WTC11 (cell line): ENCODE measurements at regions not wholly inside any gene's neighbourhood (a gene's known extent, or its start where the extent isn't known, plus 50 kb on each side); places are given as distances from the start of the nearest gene placed in this dataset.

Source experiments
- ATAC-seq: fragments of 200-7000 bp; cut with Tn5 transposase; 2 replicates; pipeline ENCODE4 v1.10.0; 2021; ENCODE audit warnings: mild to moderate bottlenecking, moderate library complexity
- CTCF ChIA-PET: fragments of 300-600 bp; sonication (Branson Sonifier 250); formaldehyde crosslinking; loops from one replicate; lab custom pipeline; 2021; ENCODE audit warnings: antibody characterized with exemption; lab: Charles Lee
- POLR2A ChIA-PET: fragments of 350-600 bp; sonication (Branson Sonifier 250); formaldehyde crosslinking; loops from one replicate; lab custom pipeline; 2021; ENCODE audit warnings: antibody characterized with exemption; lab: Charles Lee
- DNase-seq: peaks from one replicate; pipeline ENCODE4 v3.0.0; 2021; ENCODE audit warnings: low spot score
- H3K27ac Mint-ChIP-seq: 2 replicates; pipeline ENCODE4 v1.8.0; 2021; ENCODE audit warnings: mixed read lengths
- H3K27me3 Mint-ChIP-seq: 2 replicates; pipeline ENCODE4 v1.8.0; 2021; ENCODE audit warnings: low read depth, mild to moderate bottlenecking, moderate library complexity, mixed read lengths
- H3K36me3 Mint-ChIP-seq: 2 replicates; pipeline ENCODE4 v1.8.0; 2021; ENCODE audit warnings: mixed read lengths
- H3K4me1 Mint-ChIP-seq: 2 replicates; pipeline ENCODE4 v1.8.0; 2022; ENCODE audit warnings: mixed read lengths
- H3K4me3 Mint-ChIP-seq: 2 replicates; pipeline ENCODE4 v1.8.0; 2021; ENCODE audit warnings: mild to moderate bottlenecking, moderate library complexity, mixed read lengths
- H3K9me3 Mint-ChIP-seq: 2 replicates; pipeline ENCODE4 v1.8.0; 2021; ENCODE audit warnings: mixed read lengths
- AR ChIP-seq: fragments of 250-450 bp; sonication (Bioruptor Pico); IDR thresholded peaks from 2 replicates; pipeline ENCODE4 v1.9.0; 2021; ENCODE audit warnings: mild to moderate bottlenecking
- ARID4B ChIP-seq: sonication (generic); formaldehyde crosslinking; IDR thresholded peaks from 2 replicates; pipeline ENCODE4 v1.8.0; 2023; ENCODE audit warnings: missing genetic modification reagents, mild to moderate bottlenecking, borderline replicate concordance
- ATF2 ChIP-seq: sonication (generic); formaldehyde crosslinking; IDR thresholded peaks from 2 replicates; pipeline ENCODE4 v1.8.1; 2022; ENCODE audit warnings: low read depth, missing genetic modification reagents, borderline replicate concordance
- CBFB ChIP-seq: sonication (generic); formaldehyde crosslinking; IDR thresholded peaks from 2 replicates; pipeline ENCODE4 v1.8.1; 2022; ENCODE audit warnings: mild to moderate bottlenecking, low read depth, missing genetic modification reagents
- CREB1 ChIP-seq: sonication (generic); formaldehyde crosslinking; IDR thresholded peaks from 2 replicates; pipeline ENCODE4 v1.8.0; 2023; ENCODE audit warnings: mild to moderate bottlenecking, missing genetic modification reagents
- CREM ChIP-seq: sonication (generic); formaldehyde crosslinking; IDR thresholded peaks from 2 replicates; pipeline ENCODE4 v1.8.1; 2022; ENCODE audit warnings: mild to moderate bottlenecking, missing genetic modification reagents, moderate library complexity
- CTCF ChIP-seq: fragments of 200-600 bp; IDR thresholded peaks from 2 replicates; pipeline ENCODE4 v1.8.0; 2022; ENCODE audit warnings: antibody characterized with exemption
- E2F5 ChIP-seq: sonication (generic); formaldehyde crosslinking; IDR thresholded peaks from 2 replicates; pipeline ENCODE4 v1.8.1; 2022; ENCODE audit warnings: mild to moderate bottlenecking, moderate library complexity, missing genetic modification reagents
- ELF4 ChIP-seq: sonication (generic); formaldehyde crosslinking; IDR thresholded peaks from 2 replicates; pipeline ENCODE4 v1.8.1; 2022; ENCODE audit warnings: low read depth, mild to moderate bottlenecking, moderate library complexity, missing genetic modification reagents
- FOXK1 ChIP-seq: sonication (generic); formaldehyde crosslinking; IDR thresholded peaks from 2 replicates; pipeline ENCODE4 v1.8.0; 2022; ENCODE audit warnings: mild to moderate bottlenecking, moderate library complexity, missing genetic modification reagents
- GRHL2 ChIP-seq: fragments of 250-450 bp; sonication (Bioruptor Pico); IDR thresholded peaks from 2 replicates; pipeline ENCODE4 v1.8.0; 2022; ENCODE audit warnings: mild to moderate bottlenecking, moderate library complexity; ENCODE audit not compliant: insufficient replicate concordance, severe bottlenecking
- NFATC4 ChIP-seq: fragments of 250-450 bp; sonication (Bioruptor Pico); IDR thresholded peaks from 2 replicates; pipeline ENCODE4 v1.9.0; 2021; ENCODE audit warnings: mild to moderate bottlenecking
- OVOL2 ChIP-seq: fragments of 250-450 bp; sonication (Bioruptor Pico); IDR thresholded peaks from 2 replicates; pipeline ENCODE4 v1.9.0; 2021; ENCODE audit warnings: mild to moderate bottlenecking, borderline replicate concordance
- SP1 ChIP-seq: sonication (generic); formaldehyde crosslinking; conservative IDR thresholded peaks from 2 replicates; pipeline ENCODE4 v1.8.1; 2022; ENCODE audit warnings: missing genetic modification reagents
- TEAD1 ChIP-seq: sonication (generic); formaldehyde crosslinking; IDR thresholded peaks from 2 replicates; pipeline ENCODE4 v1.8.0; 2022; ENCODE audit warnings: mild to moderate bottlenecking, missing genetic modification reagents
- USF1 ChIP-seq: sonication (generic); formaldehyde crosslinking; IDR thresholded peaks from 2 replicates; pipeline ENCODE4 v1.8.0; 2022; ENCODE audit warnings: mild to moderate bottlenecking, missing genetic modification reagents
- USF2 ChIP-seq: sonication (generic); formaldehyde crosslinking; IDR thresholded peaks from 2 replicates; pipeline ENCODE4 v1.8.1; 2023; ENCODE audit warnings: mild to moderate bottlenecking, missing genetic modification reagents, moderate library complexity
- ZBTB43 ChIP-seq: sonication (generic); formaldehyde crosslinking; IDR thresholded peaks from 2 replicates; pipeline ENCODE4 v1.8.1; 2023; ENCODE audit warnings: mild to moderate bottlenecking, missing genetic modification reagents

GRCh38 chr12:91616416-91616815 is 433.8 kb upstream of the DCN start:
- ChIA-PET POLR2A (no interaction called here), CTCF (interaction anchor here (1.3 kb wide), 1 partner anchor 235 kb away, joined by 3 read pairs; no protein-coding TSS in a partner anchor)
- no peaks in the 10 kb centered on the region for H3K36me3 Mint-ChIP-seq
- peaks cover 14% of the 10 kb centered on the region for H3K4me1 Mint-ChIP-seq
- TF ChIP-seq CTCF: no peak
- TF ChIP-seq CBFB (CRISPR knock-in tag): no peak
- no peak for TF ChIP-seq SP1 (CRISPR knock-in tag)
- TF ChIP-seq CREM (CRISPR knock-in tag): no peak
- TF ChIP-seq ZBTB43: no peak
- TF ChIP-seq CREB1 (CRISPR knock-in tag): no peak
- TF ChIP-seq OVOL2 (CRISPR knock-in tag): no peak
- no peak for TF ChIP-seq FOXK1 (CRISPR knock-in tag)
- no peak for TF ChIP-seq GRHL2 (CRISPR knock-in tag)
- TF ChIP-seq USF2 (CRISPR knock-in tag): no peak
- no peak for TF ChIP-seq USF1 (CRISPR knock-in tag)
- no peak for TF ChIP-seq AR (CRISPR knock-in tag)
- TF ChIP-seq ATF2 (CRISPR knock-in tag): no peak
- TF ChIP-seq ELF4 (CRISPR knock-in tag): no peak
- TF ChIP-seq ARID4B (CRISPR knock-in tag): no peak
- no peak for TF ChIP-seq NFATC4 (CRISPR knock-in tag)
- TF ChIP-seq E2F5 (CRISPR knock-in tag): no peak
- no peak for TF ChIP-seq TEAD1
- H3K27me3 Mint-ChIP-seq: no peaks in the 10 kb centered on the region
- H3K4me3 Mint-ChIP-seq: no peak overlapping the region
- no peak overlapping the region for H3K27ac Mint-ChIP-seq
- peaks cover 13% of the 10 kb centered on the region for H3K9me3 Mint-ChIP-seq
- DNase-seq (no peak), ATAC-seq (peak; percentile 26; the same call in 1 of the 2 replicates)
